Activated CD8-positive, alpha-beta T cell treated with anti-CD3 and anti-CD28 coated beads for 36 hours (primary cell): ENCODE measurements at regions not wholly inside any gene's neighbourhood (a gene's known extent, or its start where the extent isn't known, plus 50 kb on each side); places are given as distances from the start of the nearest gene placed in this dataset.

Experiments
- ATAC-seq: fragments of 200-7000 bp; cut with Tn5 transposase; one replicate; pipeline ENCODE4 v1.10.0; 2021; ENCODE audit warnings: mild to moderate bottlenecking, moderate library complexity
- CTCF ChIA-PET: fragments of 350-600 bp; sonication (Branson Sonifier 250); formaldehyde crosslinking; loops from one replicate; lab custom pipeline; 2021; ENCODE audit warnings: antibody characterized with exemption; lab: Charles Lee
- POLR2A ChIA-PET: fragments of 350-600 bp; sonication (Branson Sonifier 250); formaldehyde crosslinking; loops from one replicate; lab custom pipeline; 2021; ENCODE audit warnings: antibody characterized with exemption; lab: Charles Lee
- DNase-seq: peaks from one replicate; pipeline ENCODE4 v3.0.0-alpha.2; 2020
- H3K27ac Mint-ChIP-seq: one replicate; pipeline ENCODE4 v1.8.0; 2021; ENCODE audit warnings: mild to moderate bottlenecking, mixed read lengths
- H3K27me3 Mint-ChIP-seq: one replicate; pipeline ENCODE4 v1.8.0; 2021; ENCODE audit warnings: mixed read lengths
- H3K36me3 Mint-ChIP-seq: one replicate; pipeline ENCODE4 v1.8.0; 2021; ENCODE audit warnings: low read depth, mixed read lengths
- H3K4me1 Mint-ChIP-seq: one replicate; pipeline ENCODE4 v1.8.0; 2021; ENCODE audit warnings: low read depth, mixed read lengths
- H3K4me3 Mint-ChIP-seq: one replicate; pipeline ENCODE4 v1.8.0; 2021; ENCODE audit warnings: mild to moderate bottlenecking, moderate library complexity, mixed read lengths
- H3K9me3 Mint-ChIP-seq: one replicate; pipeline ENCODE4 v1.8.0; 2021; ENCODE audit warnings: mixed read lengths
- intact Hi-C: fragments of 100-400 bp; cut with micrococcal nuclease; formaldehyde crosslinking; loops from one replicate; pipeline ENCODE4 v1.10.0; 2022
- TF ChIP-seq, protein P1 (sequence below): fragments of 200-600 bp; IDR thresholded peaks from one replicate; pipeline ENCODE4 v1.8.0; 2022; ENCODE audit warnings: antibody characterized with exemption, mild to moderate bottlenecking

DNA sequence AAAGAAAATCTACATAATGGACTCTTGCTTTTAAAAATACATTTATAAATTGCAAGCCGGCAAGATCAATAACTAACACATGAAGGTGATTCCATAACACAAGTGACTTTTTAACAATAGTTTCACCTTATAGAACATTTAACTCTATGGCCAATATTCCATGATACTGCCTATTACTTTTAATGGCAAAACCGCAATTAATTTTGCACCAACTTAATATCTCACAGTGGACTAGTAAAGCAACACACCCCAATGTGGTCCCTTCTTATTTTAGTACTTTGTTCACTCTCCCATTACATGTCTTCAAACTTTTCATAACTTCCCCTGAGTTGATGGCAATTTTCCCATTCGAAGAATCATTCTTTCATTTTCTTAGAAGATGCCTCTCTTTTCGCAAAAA lies 351.6 kb upstream of the F9 start:
- no peak overlapping the region for H3K4me3 Mint-ChIP-seq
- H3K4me1 Mint-ChIP-seq: no peaks in the 10 kb centered on the region
- CTCF ChIA-PET: no interaction called here
- ATAC-seq (no peak), DNase-seq (no peak)
- intact Hi-C loops: no loop called here
- no peaks in the 10 kb centered on the region for H3K36me3 Mint-ChIP-seq
- H3K27ac Mint-ChIP-seq: no peak overlapping the region
- H3K9me3 Mint-ChIP-seq: no peaks in the 10 kb centered on the region
- TF ChIP-seq, protein P1, sequence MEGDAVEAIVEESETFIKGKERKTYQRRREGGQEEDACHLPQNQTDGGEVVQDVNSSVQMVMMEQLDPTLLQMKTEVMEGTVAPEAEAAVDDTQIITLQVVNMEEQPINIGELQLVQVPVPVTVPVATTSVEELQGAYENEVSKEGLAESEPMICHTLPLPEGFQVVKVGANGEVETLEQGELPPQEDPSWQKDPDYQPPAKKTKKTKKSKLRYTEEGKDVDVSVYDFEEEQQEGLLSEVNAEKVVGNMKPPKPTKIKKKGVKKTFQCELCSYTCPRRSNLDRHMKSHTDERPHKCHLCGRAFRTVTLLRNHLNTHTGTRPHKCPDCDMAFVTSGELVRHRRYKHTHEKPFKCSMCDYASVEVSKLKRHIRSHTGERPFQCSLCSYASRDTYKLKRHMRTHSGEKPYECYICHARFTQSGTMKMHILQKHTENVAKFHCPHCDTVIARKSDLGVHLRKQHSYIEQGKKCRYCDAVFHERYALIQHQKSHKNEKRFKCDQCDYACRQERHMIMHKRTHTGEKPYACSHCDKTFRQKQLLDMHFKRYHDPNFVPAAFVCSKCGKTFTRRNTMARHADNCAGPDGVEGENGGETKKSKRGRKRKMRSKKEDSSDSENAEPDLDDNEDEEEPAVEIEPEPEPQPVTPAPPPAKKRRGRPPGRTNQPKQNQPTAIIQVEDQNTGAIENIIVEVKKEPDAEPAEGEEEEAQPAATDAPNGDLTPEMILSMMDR: no peak
- H3K27me3 Mint-ChIP-seq: no peaks in the 10 kb centered on the region
- POLR2A ChIA-PET: no interaction called here

DNA sequence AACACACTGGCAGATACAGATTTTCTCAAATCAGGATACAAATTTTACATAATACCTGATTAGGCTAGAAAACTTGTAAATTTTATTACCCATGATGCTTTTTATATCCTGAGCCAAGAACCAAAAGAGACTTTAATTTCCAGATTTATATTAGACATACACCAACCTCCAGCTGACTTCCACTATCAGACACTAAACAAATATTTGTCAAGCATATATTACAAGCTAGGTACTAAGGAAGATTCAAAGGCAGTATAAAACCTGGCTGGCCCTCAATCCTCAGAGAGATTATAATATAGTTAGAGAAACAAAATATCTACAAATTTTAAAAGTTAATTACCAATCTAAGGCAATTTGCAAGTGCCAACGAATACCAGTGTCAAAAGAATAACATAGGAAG lies 357.8 kb upstream of the F9 start:
- no peak overlapping the region for H3K27ac Mint-ChIP-seq
- TF ChIP-seq, protein P1: no peak
- H3K9me3 Mint-ChIP-seq: no peaks in the 10 kb centered on the region
- no peak for ATAC-seq
- POLR2A ChIA-PET: no interaction called here
- intact Hi-C loops: no loop called here
- no peak overlapping the region for H3K4me3 Mint-ChIP-seq
- no peaks in the 10 kb centered on the region for H3K36me3 Mint-ChIP-seq
- no peaks in the 10 kb centered on the region for H3K4me1 Mint-ChIP-seq
- no peaks in the 10 kb centered on the region for H3K27me3 Mint-ChIP-seq
- DNase-seq: no peak
- CTCF ChIA-PET: no interaction called here

DNA sequence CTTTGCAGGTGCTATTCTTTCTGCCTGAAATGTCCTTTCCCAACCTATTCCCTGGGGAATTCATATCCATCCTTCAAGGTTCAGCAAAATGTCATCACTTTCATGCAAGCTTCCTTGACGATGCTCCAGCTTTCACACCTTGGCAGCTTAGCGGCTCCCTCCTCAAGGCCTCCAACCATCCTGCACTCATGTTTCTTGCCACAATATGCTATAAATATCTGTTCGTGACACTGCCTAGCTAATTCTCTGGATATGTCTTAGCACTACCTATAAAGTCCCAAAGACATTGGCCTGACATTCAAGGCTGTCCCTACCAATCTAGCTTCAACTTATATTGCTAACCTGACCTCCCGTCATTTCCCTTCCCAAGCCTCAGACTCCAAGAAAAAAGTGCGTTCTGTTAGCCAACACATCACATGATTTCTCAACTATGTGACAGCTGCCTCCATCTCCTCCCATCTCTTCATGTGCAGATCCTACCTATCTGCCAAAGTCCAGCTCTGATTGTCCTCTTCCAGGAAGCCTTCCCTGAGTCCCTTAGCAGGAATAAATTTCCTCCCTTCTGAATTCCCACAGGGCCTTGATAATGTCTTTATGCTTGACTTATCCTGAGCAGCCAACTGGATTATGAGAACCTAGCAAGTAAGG lies 359.9 kb upstream of the F9 start:
- Mint-ChIP-seq H3K4me1 (no peaks in the 10 kb centered on the region), H3K27ac (no peak overlapping the region), H3K27me3 (no peaks in the 10 kb centered on the region), H3K36me3 (no peaks in the 10 kb centered on the region), H3K9me3 (no peaks in the 10 kb centered on the region), H3K4me3 (no peak overlapping the region)
- intact Hi-C loops: no loop called here
- POLR2A ChIA-PET: no interaction called here
- TF ChIP-seq, protein P1: no peak
- no peak for DNase-seq
- CTCF ChIA-PET: no interaction called here
- no peak for ATAC-seq

DNA sequence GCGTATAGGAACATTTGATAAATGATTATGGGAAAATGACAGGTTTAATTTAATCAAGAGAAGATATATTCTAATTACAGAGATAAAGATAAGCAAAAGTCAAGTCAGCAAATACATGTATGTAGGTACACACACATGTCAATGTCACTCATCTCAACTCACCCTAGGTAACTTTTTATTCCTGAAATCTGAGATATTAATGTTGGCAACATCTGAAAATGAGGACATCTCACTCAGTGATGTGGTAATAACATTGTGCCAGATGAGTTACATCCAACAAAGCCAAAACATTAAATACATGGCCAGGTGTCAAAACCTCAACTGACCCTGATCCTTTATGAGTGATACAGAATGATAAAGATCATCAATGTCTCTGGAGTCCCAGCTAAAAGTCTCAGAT lies 363.3 kb upstream of the F9 start:
- ATAC-seq (no peak), DNase-seq (no peak)
- POLR2A ChIA-PET: no interaction called here
- Mint-ChIP-seq H3K9me3 (no peaks in the 10 kb centered on the region), H3K27ac (no peak overlapping the region), H3K4me1 (no peaks in the 10 kb centered on the region), H3K4me3 (no peak overlapping the region), H3K36me3 (no peaks in the 10 kb centered on the region), H3K27me3 (no peaks in the 10 kb centered on the region)
- CTCF ChIA-PET: no interaction called here
- intact Hi-C loops: no loop called here
- TF ChIP-seq, protein P1: no peak

DNA sequence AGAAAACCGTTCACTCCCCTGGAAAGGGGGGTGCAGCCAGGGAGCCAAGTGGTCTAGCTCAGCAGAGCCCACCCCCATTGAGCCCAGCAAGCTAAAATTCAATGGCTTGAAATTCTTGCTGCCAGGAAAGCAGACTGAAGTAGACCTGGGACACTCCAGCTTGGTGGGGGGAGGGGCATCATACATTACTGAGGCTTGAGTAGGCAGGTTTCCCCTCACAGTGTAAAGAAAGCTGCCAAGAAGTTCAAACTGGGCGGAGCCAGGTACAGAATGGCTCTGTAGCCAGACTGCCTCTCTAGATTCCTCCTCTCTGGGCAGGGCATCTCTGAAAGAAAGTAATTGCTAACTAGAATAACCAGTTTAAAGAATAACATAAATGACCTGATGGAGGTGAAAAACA lies 372.3 kb upstream of the F9 start:
- ATAC-seq: no peak
- POLR2A ChIA-PET: no interaction called here
- H3K4me3 Mint-ChIP-seq: no peak overlapping the region
- H3K27me3 Mint-ChIP-seq: no peaks in the 10 kb centered on the region
- no peak for DNase-seq
- intact Hi-C loops: no loop called here
- CTCF ChIA-PET: no interaction called here
- TF ChIP-seq, protein P1: no peak
- H3K4me1 Mint-ChIP-seq: no peaks in the 10 kb centered on the region
- peaks cover 5% of the 10 kb centered on the region for H3K9me3 Mint-ChIP-seq
- no peak overlapping the region for H3K27ac Mint-ChIP-seq
- H3K36me3 Mint-ChIP-seq: no peaks in the 10 kb centered on the region
